ENCODE measurements at regions not wholly inside any gene's neighbourhood (a gene's known extent, or its start where the extent isn't known, plus 50 kb on each side); places are given as distances from the start of the nearest gene placed in this dataset.

- no peak for TF ChIP-seq CTCF (IDR thresholded peaks at IDR 0.05; ENCODE audit: insufficient read depth, low read length)
- DNase-seq (ENCODE audit: low read depth): no peak
- no peak overlapping the region for H3K4me3 ChIP-seq (ENCODE audit: low read depth, low read length)
These were observed 1131.8 kb downstream of the GRIK2 start for GRCh38 chr6:102525336-102525735.

- DNase-seq (ENCODE audit: low read depth): no peak
- no peak for TF ChIP-seq CTCF (IDR thresholded peaks at IDR 0.05; ENCODE audit: insufficient read depth, low read length)
- no peak overlapping the region for H3K4me3 ChIP-seq (ENCODE audit: low read depth, low read length)
These were observed 1127.5 kb downstream of the GRIK2 start for GRCh38 chr6:102520966-102521365.

GRCh38 chr6:102517506-102517905, 1124.0 kb downstream of the GRIK2 start:
- TF ChIP-seq CTCF (IDR thresholded peaks at IDR 0.05; ENCODE audit: insufficient read depth, low read length): no peak
- no peak overlapping the region for H3K4me3 ChIP-seq (ENCODE audit: low read depth, low read length)
- no peak for DNase-seq (ENCODE audit: low read depth)

- no peak for DNase-seq (ENCODE audit: low read depth)
- no peak for TF ChIP-seq CTCF (IDR thresholded peaks at IDR 0.05; ENCODE audit: insufficient read depth, low read length)
- H3K4me3 ChIP-seq (ENCODE audit: low read depth, low read length): no peak overlapping the region
These were observed 1108.1 kb downstream of the GRIK2 start for GRCh38 chr6:102501615-102502014.

GRCh38 chr6:102494808-102495207, 1101.3 kb downstream of the GRIK2 start:
- DNase-seq (ENCODE audit: low read depth): no peak
- H3K4me3 ChIP-seq (ENCODE audit: low read depth, low read length): no peak overlapping the region
- TF ChIP-seq CTCF (IDR thresholded peaks at IDR 0.05; ENCODE audit: insufficient read depth, low read length): no peak

GRCh38 chr6:102493485-102493884, 1100.0 kb downstream of the GRIK2 start:
- no peak for TF ChIP-seq CTCF (IDR thresholded peaks at IDR 0.05; ENCODE audit: insufficient read depth, low read length)
- H3K4me3 ChIP-seq (ENCODE audit: low read depth, low read length): no peak overlapping the region
- DNase-seq (ENCODE audit: low read depth): no peak

- peak; percentile 0 for DNase-seq (ENCODE audit: low read depth)
- TF ChIP-seq CTCF (IDR thresholded peaks at IDR 0.05; ENCODE audit: insufficient read depth, low read length): no peak
- H3K4me3 ChIP-seq (ENCODE audit: low read depth, low read length): no peak overlapping the region
These were observed 1095.2 kb downstream of the GRIK2 start for GRCh38 chr6:102488729-102489128.
